Keratinocyte (primary cell): ENCODE measurements at regions not wholly inside any gene's neighbourhood (a gene's known extent, or its start where the extent isn't known, plus 50 kb on each side); places are given as distances from the start of the nearest gene placed in this dataset.

Experiments used
- DNase-seq: peaks from one replicate; pipeline ENCODE4 v3.0.0-alpha.2; 2011; ENCODE audit warnings: low read depth, missing footprints, low spot score
- FAIRE-seq: peaks from 2 replicates; lab custom pipeline; 2011; peaks lifted over from hg19 to GRCh38; lab: Jason Lieb, UNC
- H2AFZ ChIP-seq: 2 replicates; pipeline ENCODE4 v1.6.0; 2012; ENCODE audit warnings: low read length, control low read depth, inconsistent platforms; ENCODE audit not compliant: control insufficient read depth
- H3K27ac ChIP-seq: 2 replicates; pipeline ENCODE4 v1.5.1; 2011; ENCODE audit warnings: low read length; ENCODE audit not compliant: control insufficient read depth, insufficient read depth
- H3K27me3 ChIP-seq: 3 replicates; pipeline ENCODE4 v1.6.0; 2011; ENCODE audit warnings: low read length; ENCODE audit not compliant: control insufficient read depth, insufficient read depth; ENCODE audit errors: extremely low read depth
- H3K36me3 ChIP-seq, 2 experiments: 2 replicates in 1 of 2; 3 replicates in 1 of 2; pipeline ENCODE4 v1.5.1; 2011; ENCODE audit warnings: low read length in 2 of 2, mild to moderate bottlenecking in 1 of 2; ENCODE audit not compliant: control insufficient read depth in 2 of 2, insufficient read depth in 2 of 2; ENCODE audit errors: extremely low read depth in 1 of 2
- H3K4me1 ChIP-seq: 3 replicates; pipeline ENCODE4 v1.5.1; 2011; ENCODE audit warnings: low read length; ENCODE audit not compliant: control insufficient read depth, insufficient read depth; ENCODE audit errors: extremely low read depth
- H3K4me2 ChIP-seq: 3 replicates; pipeline ENCODE4 v1.6.0; 2011; ENCODE audit warnings: low read depth, low read length; ENCODE audit not compliant: control insufficient read depth, insufficient read depth; ENCODE audit errors: extremely low read depth
- H3K4me3 ChIP-seq, 3 experiments: fragments of 200-600 bp in 1 of 3; sonication (generic) in 1 of 3; 2 replicates in 2 of 3; 3 replicates in 1 of 3; pipeline ENCODE4 v1.5.1; 2011 to 2016; ENCODE audit warnings: low read length in 3 of 3, mild to moderate bottlenecking in 3 of 3, control low read depth in 2 of 3, inconsistent platforms in 1 of 3, low read depth in 1 of 3, mixed read lengths in 1 of 3, mixed run types in 1 of 3, moderate library complexity in 1 of 3; ENCODE audit not compliant: control insufficient read depth in 2 of 3, insufficient read depth in 2 of 3; ENCODE audit errors: extremely low read depth in 1 of 3
- H3K79me2 ChIP-seq: 2 replicates; pipeline ENCODE4 v1.6.0; 2012; ENCODE audit warnings: low read length; ENCODE audit not compliant: control insufficient read depth, insufficient read depth
- H3K9ac ChIP-seq: 3 replicates; pipeline ENCODE4 v1.6.0; 2011; ENCODE audit warnings: low read length; ENCODE audit not compliant: control insufficient read depth, insufficient read depth; ENCODE audit errors: extremely low read depth
- H3K9me1 ChIP-seq: 3 replicates; pipeline ENCODE4 v1.6.0; 2011; ENCODE audit warnings: low read length; ENCODE audit not compliant: control insufficient read depth, insufficient read depth; ENCODE audit errors: extremely low read depth
- H3K9me3 ChIP-seq: 2 replicates; pipeline ENCODE4 v1.5.1; 2012; ENCODE audit warnings: low read depth, low read length; ENCODE audit not compliant: control insufficient read depth
- H4K20me1 ChIP-seq: 3 replicates; pipeline ENCODE4 v1.6.0; 2011; ENCODE audit warnings: low read length; ENCODE audit not compliant: control insufficient read depth, insufficient read depth; ENCODE audit errors: extremely low read depth
- EZH2 ChIP-seq: IDR thresholded peaks from one replicate; pipeline ENCODE4 v1.6.1; 2012; ENCODE audit warnings: inconsistent platforms, mild to moderate bottlenecking, low read length, moderate library complexity
- dilution Hi-C: fragments of 300-500 bp; cut with MboI; formaldehyde crosslinking; loops from one replicate; pipeline ENCODE4 v1.7.0; 2020; ENCODE audit warnings: low sequenced_read_pairs; ENCODE audit not compliant: extremely low pct_ligation_motif_present
- TF ChIP-seq, protein P1 (sequence below), 3 experiments: IDR thresholded peaks in 1 of 3; conservative IDR thresholded peaks in 1 of 3; optimal IDR thresholded peaks in 1 of 3; 2 replicates in 2 of 3; 3 replicates in 1 of 3; pipeline versions ENCODE3 to v1.5.1; 2011; ENCODE audit warnings: low read length in 3 of 3, mild to moderate bottlenecking in 3 of 3, moderate library complexity in 2 of 3, control low read depth in 1 of 3, inconsistent platforms in 1 of 3; ENCODE audit not compliant: insufficient read depth in 2 of 3; ENCODE audit errors: extremely low read depth in 1 of 3

DNA sequence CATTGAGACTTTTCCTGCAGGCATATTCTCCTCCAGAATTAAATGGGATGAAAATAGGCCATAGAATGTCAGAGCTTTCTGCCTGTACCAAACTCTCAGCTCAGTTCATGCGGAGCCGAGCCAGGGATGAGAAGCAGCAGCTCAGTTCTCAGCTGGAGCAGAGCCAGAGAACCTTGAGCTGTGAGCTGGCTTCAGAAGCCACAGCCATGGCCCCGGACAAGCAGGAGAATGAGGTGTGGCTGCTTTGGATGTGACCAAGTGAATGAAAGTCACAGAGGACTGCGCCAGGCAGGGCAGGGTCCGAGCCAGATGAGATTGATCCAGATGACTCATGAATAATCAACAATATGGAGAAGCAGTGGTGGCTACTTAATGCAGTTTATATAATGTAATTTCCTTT is 633.8 kb downstream of the NCAM2 start:
- H3K9me3 ChIP-seq, result peaks cover 2% of the 10 kb centered on the region
- no peaks in the 10 kb centered on the region for H3K27me3 ChIP-seq
- no peak overlapping the region for H3K4me3 ChIP-seq
- H3K36me3 ChIP-seq, result no peaks in the 10 kb centered on the region
- H3K4me2 ChIP-seq, result no peak overlapping the region
- H3K4me1 ChIP-seq, result no peaks in the 10 kb centered on the region
- no peak overlapping the region for H2AFZ ChIP-seq
- dilution Hi-C loops, result no loop called here
- H3K79me2 ChIP-seq, result no peaks in the 10 kb centered on the region
- no peak for FAIRE-seq
- H3K27ac ChIP-seq, result no peak overlapping the region
- no peaks in the 10 kb centered on the region for H3K9me1 ChIP-seq
- DNase-seq, result no peak
- no peak for TF ChIP-seq EZH2
- TF ChIP-seq, protein P1, sequence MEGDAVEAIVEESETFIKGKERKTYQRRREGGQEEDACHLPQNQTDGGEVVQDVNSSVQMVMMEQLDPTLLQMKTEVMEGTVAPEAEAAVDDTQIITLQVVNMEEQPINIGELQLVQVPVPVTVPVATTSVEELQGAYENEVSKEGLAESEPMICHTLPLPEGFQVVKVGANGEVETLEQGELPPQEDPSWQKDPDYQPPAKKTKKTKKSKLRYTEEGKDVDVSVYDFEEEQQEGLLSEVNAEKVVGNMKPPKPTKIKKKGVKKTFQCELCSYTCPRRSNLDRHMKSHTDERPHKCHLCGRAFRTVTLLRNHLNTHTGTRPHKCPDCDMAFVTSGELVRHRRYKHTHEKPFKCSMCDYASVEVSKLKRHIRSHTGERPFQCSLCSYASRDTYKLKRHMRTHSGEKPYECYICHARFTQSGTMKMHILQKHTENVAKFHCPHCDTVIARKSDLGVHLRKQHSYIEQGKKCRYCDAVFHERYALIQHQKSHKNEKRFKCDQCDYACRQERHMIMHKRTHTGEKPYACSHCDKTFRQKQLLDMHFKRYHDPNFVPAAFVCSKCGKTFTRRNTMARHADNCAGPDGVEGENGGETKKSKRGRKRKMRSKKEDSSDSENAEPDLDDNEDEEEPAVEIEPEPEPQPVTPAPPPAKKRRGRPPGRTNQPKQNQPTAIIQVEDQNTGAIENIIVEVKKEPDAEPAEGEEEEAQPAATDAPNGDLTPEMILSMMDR (optimal IDR thresholded peaks at IDR 0.05 in 1 of 3, IDR thresholded peaks at IDR 0.05 in 1 of 3, conservative IDR thresholded peaks at IDR 0.05 in 1 of 3; ENCODE audit: extremely low read depth in 1 of 3, insufficient read depth in 2 of 3, low read length in 3 of 3), result no peak
- H3K9ac ChIP-seq, result no peak overlapping the region
- H4K20me1 ChIP-seq, result no peaks in the 10 kb centered on the region

DNA sequence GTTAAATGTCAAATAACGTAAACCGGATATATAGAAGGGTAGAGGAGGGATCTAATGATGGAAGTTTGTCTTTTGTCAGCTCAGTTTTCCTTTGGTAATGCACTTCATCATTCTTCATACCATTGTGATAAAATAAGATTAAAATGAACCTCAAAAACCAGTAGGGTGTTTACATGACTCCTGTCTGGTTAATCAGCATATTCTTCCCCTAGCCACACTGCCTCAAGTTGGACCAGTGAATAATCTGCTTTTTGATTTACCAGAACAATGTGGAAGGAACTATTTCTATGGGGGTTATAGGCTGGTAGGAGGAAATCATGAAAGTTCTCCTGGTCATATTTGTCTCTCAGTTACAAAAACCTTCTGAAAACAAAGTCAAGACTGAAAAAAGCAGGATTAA is 634.7 kb downstream of the NCAM2 start:
- Histone ChIP-seq H3K9me1 (no peaks in the 10 kb centered on the region), H3K27ac (no peak overlapping the region), H3K9me3 (peaks cover 2% of the 10 kb centered on the region), H3K27me3 (no peaks in the 10 kb centered on the region), H3K9ac (no peak overlapping the region), H3K79me2 (no peaks in the 10 kb centered on the region), H3K36me3 (no peaks in the 10 kb centered on the region), H4K20me1 (no peaks in the 10 kb centered on the region), H3K4me3 (no peak overlapping the region), H3K4me2 (no peak overlapping the region), H2AFZ (no peak overlapping the region), H3K4me1 (no peaks in the 10 kb centered on the region)
- DNase-seq (no peak), FAIRE-seq (no peak)
- dilution Hi-C loops, result no loop called here
- no peak for TF ChIP-seq EZH2
- TF ChIP-seq, protein P1 (optimal IDR thresholded peaks at IDR 0.05 in 1 of 3, IDR thresholded peaks at IDR 0.05 in 1 of 3, conservative IDR thresholded peaks at IDR 0.05 in 1 of 3; ENCODE audit: extremely low read depth in 1 of 3, insufficient read depth in 2 of 3, low read length in 3 of 3), result no peak
